Smooth muscle cell (in vitro differentiated cells): ENCODE measurements at regions not wholly inside any gene's neighbourhood (a gene's known extent, or its start where the extent isn't known, plus 50 kb on each side); places are given as distances from the start of the nearest gene placed in this dataset.
"Not testable (repeated sequence)": the region's sequence is repeated elsewhere in the genome, so short reads cannot be mapped to it uniquely, and the experiment has no call there.

Source experiments
- DNase-seq: peaks from one replicate; lab custom pipeline; 2025; ENCODE audit not compliant: unreplicated experiment; lab: John Stamatoyannopoulos, UW
- H2AFZ ChIP-seq: fragments of 200-600 bp; sonication (generic); 2 replicates; pipeline ENCODE4 v1.6.0; 2016; ENCODE audit warnings: antibody characterized with exemption, low read depth, mild to moderate bottlenecking
- H3F3A ChIP-seq: fragments of 200-600 bp; sonication (generic); 2 replicates; pipeline ENCODE4 v1.6.0; 2017; ENCODE audit warnings: antibody characterized with exemption, low read depth
- H3K27ac ChIP-seq: fragments of 200-600 bp; sonication (generic); 2 replicates; pipeline ENCODE4 v1.5.1; 2016; ENCODE audit warnings: low read depth, mild to moderate bottlenecking
- H3K27me3 ChIP-seq: fragments of 200-600 bp; sonication (generic); 2 replicates; pipeline ENCODE4 v1.6.1; 2016; ENCODE audit warnings: low read depth, mild to moderate bottlenecking
- H3K36me3 ChIP-seq: fragments of 200-600 bp; sonication (generic); 2 replicates; pipeline ENCODE4 v1.5.1; 2016; ENCODE audit warnings: low read depth
- H3K4me1 ChIP-seq: fragments of 200-600 bp; sonication (generic); 2 replicates; pipeline ENCODE4 v1.5.1; 2016; ENCODE audit warnings: low read depth
- H3K4me2 ChIP-seq: fragments of 200-600 bp; sonication (generic); 2 replicates; pipeline ENCODE4 v1.6.0; 2016; ENCODE audit warnings: mild to moderate bottlenecking
- H3K4me3 ChIP-seq: fragments of 200-600 bp; sonication (generic); 2 replicates; pipeline ENCODE4 v1.5.1; 2016; ENCODE audit warnings: mild to moderate bottlenecking
- H3K79me2 ChIP-seq: fragments of 200-600 bp; sonication (generic); 2 replicates; pipeline ENCODE4 v1.6.0; 2016; ENCODE audit warnings: low read depth, mild to moderate bottlenecking
- H3K9ac ChIP-seq: fragments of 200-600 bp; sonication (generic); 2 replicates; pipeline ENCODE4 v1.6.0; 2016; ENCODE audit warnings: low read depth
- H3K9me3 ChIP-seq: fragments of 200-600 bp; sonication (generic); replicated peaks from 2 replicates; pipeline ENCODE4 v1.5.1; 2016; ENCODE audit warnings: low read depth
- H4K20me1 ChIP-seq: fragments of 200-600 bp; sonication (generic); 2 replicates; pipeline ENCODE4 v1.6.0; 2016; ENCODE audit warnings: low read depth
- WGBS: methylation state at CpG from one replicate; pipeline ENCODE4 v1.1.7; 2016; ENCODE audit warnings: low lambda C conversion rate; 5-methylcytosine and 5-hydroxymethylcytosine counted together
- TF ChIP-seq, protein P1 (sequence below): fragments of 200-600 bp; sonication (generic); IDR thresholded peaks from 2 replicates; pipeline ENCODE4 v1.5.1; 2017; ENCODE audit warnings: borderline replicate concordance, mild to moderate bottlenecking, antibody characterized with exemption; ENCODE audit not compliant: insufficient read depth, poor library complexity, severe bottlenecking

DNA sequence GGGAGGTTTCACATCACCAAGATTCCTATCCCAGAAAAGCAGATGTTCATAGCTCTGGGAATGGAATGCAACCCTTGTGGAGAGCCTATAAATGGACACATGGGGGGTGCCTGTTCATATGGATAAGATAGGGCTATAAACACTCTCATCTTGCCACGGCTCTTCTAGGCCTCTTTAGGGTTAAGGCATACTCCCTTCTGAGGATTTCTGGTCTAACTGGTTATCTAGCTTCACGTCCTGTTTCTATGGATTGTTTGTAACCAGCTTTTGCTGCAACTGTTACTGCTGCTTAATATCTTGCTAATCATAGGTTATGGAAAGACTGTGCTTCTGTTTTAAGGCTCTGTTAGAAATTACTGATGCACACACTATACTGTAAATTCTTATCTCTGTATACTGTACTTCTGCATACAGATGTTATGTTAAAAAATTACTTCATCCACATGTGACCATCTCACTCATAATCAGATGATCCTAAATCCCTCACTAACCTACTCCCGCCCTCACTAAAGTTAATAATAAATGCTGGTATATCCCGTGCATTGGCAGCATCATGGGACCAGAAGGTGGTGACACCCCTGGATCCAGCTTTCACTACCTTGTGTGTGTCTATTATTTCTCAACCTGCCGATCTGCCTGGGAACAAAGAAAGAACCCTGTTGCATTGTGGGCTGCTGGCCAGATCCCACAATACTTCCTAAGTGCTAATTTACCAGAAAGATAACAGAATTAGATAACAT is 68.7 kb downstream of the PRKAB2 start:
- not testable (repeated sequence) for H3K79me2 ChIP-seq, DNase-seq, H3K36me3 ChIP-seq, H3K4me3 ChIP-seq, H3F3A ChIP-seq, H4K20me1 ChIP-seq, H2AFZ ChIP-seq, H3K4me2 ChIP-seq, H3K9me3 ChIP-seq, H3K27ac ChIP-seq, H3K27me3 ChIP-seq, H3K9ac ChIP-seq, H3K4me1 ChIP-seq
- WGBS = 51% methylated on average over 5 of the region's 5 CpGs

DNA sequence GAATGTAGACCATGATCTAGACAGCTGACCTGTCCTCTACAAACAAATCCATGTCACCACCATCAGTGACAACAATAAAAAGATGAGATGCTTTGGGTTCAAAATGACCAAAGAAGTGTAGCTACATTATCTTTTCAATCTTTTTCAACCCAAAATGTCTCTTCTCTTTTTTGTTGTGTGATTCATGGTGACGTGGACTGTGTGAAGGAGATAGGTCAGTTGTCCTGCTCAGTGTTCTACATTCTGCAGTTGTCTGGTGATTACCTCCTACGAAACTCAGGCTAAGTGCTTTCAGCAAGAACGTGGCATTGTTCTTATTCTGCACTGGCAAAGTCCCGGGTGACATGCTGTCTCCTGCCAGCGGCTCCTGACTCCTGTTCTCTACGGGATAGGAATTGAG is 73.1 kb downstream of the PRKAB2 start:
- no peak for DNase-seq
- Histone ChIP-seq H3K4me1 (no peaks in the 10 kb centered on the region), H3K4me3 (no peak overlapping the region), H3K27me3 (no peaks in the 10 kb centered on the region), H3K4me2 (no peak overlapping the region), H3K27ac (no peak overlapping the region), H4K20me1 (no peaks in the 10 kb centered on the region), H3K9me3 (no peaks in the 10 kb centered on the region), H3K9ac (no peak overlapping the region), H3K36me3 (no peaks in the 10 kb centered on the region), H3F3A (no peaks in the 10 kb centered on the region), H2AFZ (no peak overlapping the region), H3K79me2 (no peaks in the 10 kb centered on the region)
- 73% methylated on average over 6 of the region's 6 CpGs for WGBS
- TF ChIP-seq, protein P1, sequence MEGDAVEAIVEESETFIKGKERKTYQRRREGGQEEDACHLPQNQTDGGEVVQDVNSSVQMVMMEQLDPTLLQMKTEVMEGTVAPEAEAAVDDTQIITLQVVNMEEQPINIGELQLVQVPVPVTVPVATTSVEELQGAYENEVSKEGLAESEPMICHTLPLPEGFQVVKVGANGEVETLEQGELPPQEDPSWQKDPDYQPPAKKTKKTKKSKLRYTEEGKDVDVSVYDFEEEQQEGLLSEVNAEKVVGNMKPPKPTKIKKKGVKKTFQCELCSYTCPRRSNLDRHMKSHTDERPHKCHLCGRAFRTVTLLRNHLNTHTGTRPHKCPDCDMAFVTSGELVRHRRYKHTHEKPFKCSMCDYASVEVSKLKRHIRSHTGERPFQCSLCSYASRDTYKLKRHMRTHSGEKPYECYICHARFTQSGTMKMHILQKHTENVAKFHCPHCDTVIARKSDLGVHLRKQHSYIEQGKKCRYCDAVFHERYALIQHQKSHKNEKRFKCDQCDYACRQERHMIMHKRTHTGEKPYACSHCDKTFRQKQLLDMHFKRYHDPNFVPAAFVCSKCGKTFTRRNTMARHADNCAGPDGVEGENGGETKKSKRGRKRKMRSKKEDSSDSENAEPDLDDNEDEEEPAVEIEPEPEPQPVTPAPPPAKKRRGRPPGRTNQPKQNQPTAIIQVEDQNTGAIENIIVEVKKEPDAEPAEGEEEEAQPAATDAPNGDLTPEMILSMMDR = no peak

DNA sequence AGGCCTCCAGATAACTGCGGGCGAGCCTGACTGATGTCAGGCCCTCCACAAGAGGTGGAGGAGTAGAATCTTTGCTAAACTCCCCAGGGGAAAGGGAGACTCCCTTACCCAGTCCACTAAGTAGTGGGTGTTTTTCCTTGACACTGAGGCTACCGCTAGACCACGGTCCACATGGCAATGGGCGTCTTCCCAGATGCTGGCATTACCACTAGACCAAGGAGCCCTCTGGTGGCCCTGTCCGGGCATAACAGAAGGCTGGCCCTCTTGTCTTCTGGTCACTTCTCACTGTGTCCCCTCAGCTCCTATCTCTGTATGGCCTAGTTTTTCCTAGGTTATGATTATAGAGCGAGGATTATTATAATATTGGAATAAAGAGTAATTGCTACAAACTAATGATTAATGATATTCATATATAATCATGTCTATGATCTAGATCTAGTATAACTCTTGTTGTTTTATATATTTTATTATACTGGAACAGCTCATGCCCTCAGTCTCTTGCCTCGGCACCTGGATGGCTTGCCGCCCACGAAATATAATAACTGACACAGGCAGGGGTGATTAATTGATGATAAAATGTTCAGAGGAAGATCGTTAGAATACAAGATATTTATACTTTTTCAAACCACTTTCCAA is 73.8 kb downstream of the PRKAB2 start:
- H4K20me1 ChIP-seq, DNase-seq, H3F3A ChIP-seq, H3K4me3 ChIP-seq, H3K9me3 ChIP-seq, H3K36me3 ChIP-seq, H3K4me2 ChIP-seq, H3K79me2 ChIP-seq, H3K27me3 ChIP-seq, H2AFZ ChIP-seq, H3K4me1 ChIP-seq, H3K27ac ChIP-seq, H3K9ac ChIP-seq: not testable (repeated sequence)
- TF ChIP-seq, protein P1 = peak; percentile 41
- 66% methylated on average over 11 of the region's 11 CpGs for WGBS

DNA sequence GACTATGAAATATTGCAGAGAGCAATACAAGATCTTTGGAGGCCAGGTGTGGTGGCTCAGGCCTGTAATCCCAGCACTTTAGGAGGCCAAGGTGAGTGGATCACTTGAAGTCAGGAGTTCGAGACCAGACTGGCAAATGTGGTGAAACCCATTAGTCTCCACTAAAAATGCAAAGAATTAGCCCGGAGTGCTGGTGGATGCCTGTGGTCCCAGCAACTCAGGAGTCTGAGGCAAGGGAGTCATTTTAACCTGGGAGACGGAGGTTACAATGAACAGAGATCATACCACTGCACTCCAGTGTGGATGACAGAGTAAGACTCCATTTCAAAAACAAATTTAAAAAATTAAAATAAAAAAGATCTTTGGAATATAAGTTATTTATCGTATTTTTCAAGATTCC is 76.6 kb downstream of the PRKAB2 start:
- H3F3A ChIP-seq = no peaks in the 10 kb centered on the region
- H3K4me2 ChIP-seq = no peak overlapping the region
- no peaks in the 10 kb centered on the region for H3K4me1 ChIP-seq
- no peaks in the 10 kb centered on the region for H3K9me3 ChIP-seq
- H3K79me2 ChIP-seq = no peaks in the 10 kb centered on the region
- H3K27me3 ChIP-seq = no peaks in the 10 kb centered on the region
- H3K4me3 ChIP-seq = no peak overlapping the region
- no peak for DNase-seq
- H3K27ac ChIP-seq = no peak overlapping the region
- no peaks in the 10 kb centered on the region for H3K36me3 ChIP-seq
- TF ChIP-seq, protein P1 = no peak
- H4K20me1 ChIP-seq = no peaks in the 10 kb centered on the region
- WGBS = 75% methylated on average over 4 of the region's 4 CpGs
- H3K9ac ChIP-seq = no peak overlapping the region
- no peak overlapping the region for H2AFZ ChIP-seq
